Stimulated activated CD8-positive, alpha-beta memory T cell treated with anti-CD3 and anti-CD28 coated beads, Interleukin-2, amount 100 ng/mL, for 48 hours (primary cell): ENCODE measurements at regions not wholly inside any gene's neighbourhood (a gene's known extent, or its start where the extent isn't known, plus 50 kb on each side); places are given as distances from the start of the nearest gene placed in this dataset.

Source experiments
- DNase-seq, 2 donors: peaks; one replicate each; pipeline ENCODE4 v3.0.0-alpha.2; 2020; ENCODE audit warnings: low read depth in 2 of 2

GRCh38 chr18:38353149-38353548 lies 787.6 kb upstream of the CELF4 start:
- DNase-seq, result no peak

GRCh38 chr18:38350141-38350540 lies 784.5 kb upstream of the CELF4 start:
- no peak for DNase-seq

GRCh38 chr18:38330573-38330972 lies 765.0 kb upstream of the CELF4 start:
- DNase-seq, result no peak

DNA sequence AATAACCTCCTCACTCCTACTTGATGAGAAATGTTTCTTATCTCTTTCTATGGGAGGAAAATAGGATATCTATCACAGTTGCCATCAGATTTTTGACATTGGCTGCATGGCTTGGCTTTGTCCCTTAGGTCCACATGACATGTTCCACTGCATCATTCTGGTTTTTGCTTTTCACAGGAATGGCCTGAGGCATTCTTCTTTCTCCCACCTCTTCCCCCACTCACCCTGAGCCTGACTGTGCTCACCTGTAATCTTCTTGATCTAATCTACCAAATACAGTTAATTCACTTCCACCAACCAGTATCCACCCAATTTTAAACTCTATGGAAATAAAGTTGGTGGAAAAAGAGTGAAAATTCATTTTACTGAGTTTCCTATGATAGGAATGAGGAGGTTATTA lies 763.5 kb upstream of the CELF4 start:
- no peak for DNase-seq

DNA sequence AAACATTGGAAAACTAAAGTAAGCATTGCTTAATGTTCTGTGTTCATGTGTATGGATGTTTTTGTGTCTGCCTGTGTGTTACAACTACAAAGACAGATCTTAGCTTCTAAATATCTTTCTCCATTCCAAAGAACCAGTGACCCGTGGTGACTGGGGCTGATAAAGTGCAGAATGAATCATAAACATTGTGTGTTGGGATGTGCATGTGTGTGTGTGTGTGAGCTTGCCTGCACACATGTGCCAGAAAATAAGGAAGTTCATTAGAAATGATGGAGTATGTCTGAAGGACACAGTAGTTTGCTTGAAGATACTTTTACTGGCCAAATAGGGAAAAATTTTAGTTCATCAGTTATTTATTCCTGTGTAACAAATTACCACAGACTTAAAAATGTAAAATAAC lies 756.6 kb upstream of the CELF4 start:
- DNase-seq, result no peak

DNA sequence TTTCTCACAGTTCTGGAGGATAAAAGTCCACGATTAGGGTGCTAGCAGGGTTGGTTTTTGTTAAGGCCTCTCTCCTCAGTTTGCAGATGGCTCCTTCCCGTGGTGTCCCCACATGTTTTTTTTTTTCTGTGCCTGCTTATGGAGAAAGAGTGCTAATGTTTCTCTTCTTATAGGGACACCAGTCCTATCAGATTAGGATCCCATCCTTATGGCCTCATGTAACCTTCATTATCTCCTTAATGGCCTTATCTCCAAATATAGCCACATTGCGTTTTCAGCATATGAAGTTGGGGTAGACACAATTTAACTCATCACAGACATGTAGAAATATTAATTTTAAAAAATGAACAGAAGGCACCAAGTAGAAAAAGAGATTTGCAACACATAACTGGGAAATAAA lies 755.7 kb upstream of the CELF4 start:
- no peak for DNase-seq

DNA sequence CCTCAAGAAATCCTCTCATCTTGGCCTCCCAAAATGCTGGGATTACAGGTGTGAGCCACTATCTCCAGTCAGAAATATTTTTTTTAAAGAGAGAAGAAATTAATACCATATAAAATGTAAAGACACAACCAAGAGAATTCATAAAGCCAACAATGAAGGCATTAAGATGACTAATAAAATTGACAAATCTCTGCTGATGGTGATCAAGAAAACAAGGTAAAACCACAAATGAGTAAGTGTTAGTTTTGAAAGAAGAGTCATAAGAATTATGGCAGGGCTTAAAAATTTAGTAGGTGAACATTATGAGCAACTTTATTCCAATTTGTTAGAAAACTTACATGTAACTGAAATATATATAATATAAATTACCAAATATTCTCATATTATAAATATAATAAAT lies 752.8 kb upstream of the CELF4 start:
- DNase-seq, result no peak

DNA sequence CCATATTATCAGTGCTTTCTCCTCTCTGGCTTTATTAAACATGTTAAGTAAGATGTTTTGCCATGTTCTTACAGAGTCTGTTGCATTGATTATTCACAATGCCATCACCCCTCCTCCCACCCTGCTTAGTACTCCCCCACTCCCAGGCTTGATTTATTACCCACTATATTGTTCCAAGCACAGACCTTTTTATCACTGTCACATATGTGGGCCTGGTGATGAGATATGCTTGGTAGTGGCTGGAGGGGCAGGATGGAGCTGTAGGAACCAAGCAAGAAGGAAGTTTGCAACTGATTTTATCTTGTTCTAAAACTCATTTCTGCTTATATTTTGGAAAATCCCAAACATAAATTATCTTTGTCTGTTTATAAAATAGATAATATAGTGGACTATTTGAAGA lies 748.2 kb upstream of the CELF4 start:
- no peak for DNase-seq

- no peak for DNase-seq
Observed at GRCh38 chr18:38312532-38312931, 746.9 kb upstream of the CELF4 start.

GRCh38 chr18:38310936-38311335 lies 745.3 kb upstream of the CELF4 start:
- no peak for DNase-seq

DNA sequence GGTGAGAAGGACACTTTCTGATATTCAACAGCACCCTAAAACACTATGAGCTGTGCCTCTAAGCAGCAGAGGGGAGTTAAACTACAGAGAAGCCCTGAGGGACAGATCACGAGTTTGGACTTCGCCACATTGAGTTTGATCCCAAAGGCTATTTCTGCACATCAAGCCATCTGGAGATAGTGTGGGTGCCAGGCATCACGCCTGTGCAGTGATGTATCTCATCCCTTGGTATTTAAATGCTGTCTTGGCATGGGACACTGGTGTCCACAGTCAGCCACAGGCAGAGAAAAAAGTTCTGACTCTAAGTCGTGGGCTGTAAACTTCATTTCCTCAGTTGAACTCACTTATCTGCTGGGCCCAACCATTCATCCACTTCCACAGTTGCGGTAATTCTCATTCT lies 742.3 kb upstream of the CELF4 start:
- no peak for DNase-seq

DNA sequence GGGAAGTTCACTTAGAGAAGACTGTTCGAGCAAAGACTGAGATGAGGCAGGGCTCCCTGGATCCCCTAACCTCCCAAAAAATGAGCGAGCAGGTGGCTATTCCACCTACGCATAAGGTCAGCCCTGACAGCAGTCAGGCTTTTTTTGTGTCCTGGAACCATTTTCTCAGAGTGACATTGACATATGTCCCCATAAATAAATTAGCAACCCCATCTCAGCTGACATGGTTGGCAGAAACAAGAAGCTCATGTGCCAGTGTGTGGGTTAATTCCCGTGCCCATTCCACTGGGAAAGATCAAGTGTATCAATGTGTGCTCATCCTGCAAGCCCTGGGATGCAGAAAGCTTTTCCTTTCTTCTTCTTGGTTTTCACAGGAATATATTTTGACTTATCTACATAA lies 740.4 kb upstream of the CELF4 start:
- no peak for DNase-seq

DNA sequence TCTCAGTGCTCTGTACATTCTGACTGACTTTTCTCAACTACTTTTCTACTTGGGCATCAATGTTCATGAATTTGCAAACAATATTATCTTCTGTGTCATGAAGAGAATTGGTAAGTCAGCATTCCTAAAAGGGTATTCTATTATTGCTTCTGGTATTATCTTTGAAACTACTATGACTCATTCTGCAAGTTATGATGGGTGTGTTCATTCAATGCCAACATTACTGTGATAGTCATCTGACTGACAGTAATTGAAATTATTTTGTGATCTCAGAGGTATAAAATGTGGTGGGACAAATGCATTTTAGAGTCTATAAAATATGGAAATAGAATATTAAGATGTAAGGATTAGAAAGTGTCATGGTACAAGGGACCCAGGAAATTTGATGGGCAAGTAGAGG lies 736.0 kb upstream of the CELF4 start:
- DNase-seq, result no peak

DNA sequence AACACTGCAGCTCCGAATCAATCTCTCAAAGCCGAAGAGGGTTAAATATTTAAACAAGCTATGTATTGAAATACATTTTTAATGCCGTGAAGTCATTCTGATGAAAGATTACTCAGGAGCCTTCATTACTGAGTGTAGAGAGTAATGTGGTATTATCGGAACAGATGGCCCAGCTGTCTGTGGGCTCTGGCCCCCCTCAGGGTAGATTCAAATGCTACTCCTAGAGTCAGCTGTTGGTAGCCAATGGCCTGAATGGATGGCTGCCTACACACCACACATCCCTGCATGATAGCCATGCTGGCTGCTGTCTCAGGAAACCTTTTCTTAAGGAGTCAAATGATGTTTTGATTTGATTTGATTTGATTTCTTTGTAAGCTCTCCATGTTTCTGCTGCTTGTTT lies 732.3 kb upstream of the CELF4 start:
- no peak for DNase-seq

DNA sequence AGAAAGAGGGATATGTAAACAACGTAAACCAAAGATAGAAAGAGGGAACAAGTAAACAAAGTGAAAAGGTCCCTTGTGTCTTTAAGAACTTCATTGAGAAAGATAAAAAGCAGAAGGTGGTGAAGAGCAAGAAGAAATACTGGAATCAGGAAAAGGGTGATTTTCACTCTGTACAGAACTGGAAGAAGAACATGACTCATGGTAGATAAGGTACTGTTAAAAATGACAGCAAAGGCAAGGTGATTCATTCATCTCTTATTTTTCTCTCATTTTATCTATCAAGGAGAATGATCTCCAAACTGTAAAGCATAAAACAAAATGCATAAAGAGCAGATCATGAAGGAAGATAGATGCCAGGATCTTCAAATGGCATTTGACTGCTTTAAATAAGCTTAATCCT lies 724.6 kb upstream of the CELF4 start:
- DNase-seq, result no peak

GRCh38 chr18:38284972-38285371 lies 719.4 kb upstream of the CELF4 start:
- DNase-seq, result no peak

DNA sequence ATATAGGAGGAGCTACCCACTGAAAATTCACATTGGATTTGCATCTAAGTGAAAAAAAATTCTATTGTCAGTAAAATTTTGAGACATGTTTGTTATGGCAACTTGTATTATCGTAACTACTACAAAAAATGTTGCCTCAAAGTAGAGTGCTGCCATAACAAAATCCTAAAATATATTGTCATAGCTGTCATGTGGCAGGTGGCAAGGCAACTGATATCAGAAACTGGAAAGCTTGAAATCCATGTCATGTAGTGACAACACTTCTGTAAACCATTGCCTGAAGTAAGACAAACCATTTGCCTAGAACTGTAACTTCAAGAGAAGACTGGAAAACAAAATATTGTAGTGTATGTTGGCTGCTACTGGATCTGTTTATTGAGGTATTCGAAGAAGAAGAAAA lies 697.5 kb upstream of the CELF4 start:
- no peak for DNase-seq

GRCh38 chr18:38262661-38263060 lies 697.1 kb upstream of the CELF4 start:
- DNase-seq, result no peak

- DNase-seq, result no peak
Observed at GRCh38 chr18:38257661-38258060, 692.1 kb upstream of the CELF4 start.

- DNase-seq, result no peak
Observed at GRCh38 chr18:38256366-38256765, 690.8 kb upstream of the CELF4 start.

- DNase-seq, result no peak
Observed at GRCh38 chr18:38250971-38251370, 685.4 kb upstream of the CELF4 start.

DNA sequence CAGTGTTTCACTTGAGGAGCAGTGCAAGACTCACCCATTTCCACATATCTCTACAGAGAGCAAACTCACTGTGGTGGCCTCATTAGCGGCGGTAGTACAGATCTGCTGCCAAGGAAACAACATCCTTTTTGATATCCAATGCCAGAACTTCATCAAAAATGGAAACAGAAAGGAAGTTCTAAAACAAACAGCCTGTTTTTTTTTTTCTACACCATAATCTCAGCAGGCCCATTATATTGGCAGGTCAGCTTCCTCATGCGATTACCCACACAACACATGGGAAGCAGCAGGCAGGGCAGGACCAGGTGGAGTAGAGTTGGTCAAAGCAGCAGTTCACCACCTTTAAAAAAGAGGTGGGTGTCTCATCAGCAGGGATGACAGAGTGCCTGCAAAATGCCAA lies 678.9 kb upstream of the CELF4 start:
- no peak for DNase-seq

DNA sequence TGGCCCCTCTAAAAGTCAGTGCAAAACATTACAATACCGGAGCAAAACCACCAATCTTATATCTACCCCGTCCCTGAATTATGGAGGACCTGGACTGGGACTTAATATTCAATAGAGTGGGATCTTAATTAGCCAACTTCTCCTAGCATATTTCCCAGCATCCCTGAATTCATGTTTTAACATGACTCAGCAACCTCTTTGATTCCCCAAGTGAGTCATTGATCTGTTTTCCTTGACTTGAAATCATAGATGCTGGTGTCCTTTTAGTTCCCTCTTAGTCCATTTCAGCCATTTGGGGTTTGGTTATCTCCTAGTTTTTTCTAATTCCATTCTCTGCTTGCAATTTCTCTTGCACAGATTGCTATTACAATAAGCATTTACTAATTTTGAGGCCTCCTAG lies 677.7 kb upstream of the CELF4 start:
- DNase-seq, result no peak

DNA sequence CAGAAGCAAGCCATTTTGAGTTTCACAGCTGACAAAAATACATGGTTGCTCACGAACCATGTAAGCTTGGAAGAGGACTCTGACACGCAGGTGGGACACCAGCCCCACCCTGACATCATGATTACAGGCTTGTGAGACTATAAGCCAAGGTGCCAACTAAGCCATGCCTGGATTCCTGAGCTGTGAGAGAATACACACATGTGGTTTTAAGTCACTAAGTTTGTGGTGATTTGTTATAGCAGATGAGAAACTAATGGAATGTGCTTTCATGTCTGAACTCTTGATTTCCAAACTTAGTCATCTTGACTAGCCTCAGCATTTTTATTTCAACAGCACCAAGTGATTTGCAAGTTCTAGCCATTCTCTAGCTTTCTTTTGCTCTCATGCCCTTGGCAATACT lies 676.1 kb upstream of the CELF4 start:
- no peak for DNase-seq

DNA sequence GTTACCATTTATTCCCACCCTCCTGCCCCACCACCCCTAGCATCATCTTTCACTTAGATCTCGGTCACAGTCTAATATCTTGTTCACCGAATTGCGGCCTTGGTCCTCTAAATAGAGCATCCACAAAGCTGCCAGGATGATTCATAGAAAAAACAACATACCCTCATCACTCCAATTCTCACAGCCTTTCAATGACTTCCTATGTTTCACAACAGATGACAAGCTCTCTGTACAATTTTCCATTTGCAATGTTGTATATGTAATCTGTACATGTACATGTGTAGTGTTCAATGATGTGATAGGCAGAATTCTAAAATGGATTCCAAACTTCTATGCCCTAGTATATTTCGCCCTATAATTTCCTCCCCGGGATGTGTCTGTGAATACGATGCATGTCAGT lies 675.6 kb upstream of the CELF4 start:
- no peak for DNase-seq
